ENCODE measurements at regions not wholly inside any gene's neighbourhood (a gene's known extent, or its start where the extent isn't known, plus 50 kb on each side); places are given as distances from the start of the nearest gene placed in this dataset.
A peak's percentile ranks its signal among the peaks of the same experiment; 100 is the strongest.

GRCh38 chr3:3745693-3746092 lies 53.5 kb upstream of the LRRN1 start:
- H3K4me3 ChIP-seq (ENCODE audit: low read length), result no peak overlapping the region
- no peak for DNase-seq (ENCODE audit: low read depth, low spot score)

- no peak overlapping the region for H3K4me3 ChIP-seq (ENCODE audit: low read length)
- DNase-seq (ENCODE audit: low read depth, low spot score), result no peak
These were observed 54.4 kb upstream of the LRRN1 start for GRCh38 chr3:3744826-3745225.

DNA sequence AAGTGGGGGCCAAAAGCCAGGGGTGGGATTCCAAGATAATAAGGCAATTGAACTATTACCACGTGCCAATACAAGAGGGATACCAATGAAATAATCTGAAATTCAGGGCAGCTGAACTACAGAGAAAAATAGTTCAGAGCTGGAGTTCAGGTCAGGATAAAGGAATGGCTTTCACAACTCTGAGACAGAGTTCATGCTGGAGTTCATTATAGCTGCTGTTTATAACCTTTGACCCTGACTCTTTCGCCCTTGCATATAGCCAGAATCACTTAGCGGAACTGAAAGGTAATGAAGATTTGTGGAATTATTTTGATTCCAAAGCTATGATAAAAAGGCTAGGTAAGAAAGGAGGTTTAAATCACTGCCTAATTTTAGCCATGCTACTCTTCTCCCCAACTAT lies 55.5 kb upstream of the LRRN1 start:
- no peak for DNase-seq (ENCODE audit: low read depth, low spot score)
- no peak overlapping the region for H3K4me3 ChIP-seq (ENCODE audit: low read length)

DNA sequence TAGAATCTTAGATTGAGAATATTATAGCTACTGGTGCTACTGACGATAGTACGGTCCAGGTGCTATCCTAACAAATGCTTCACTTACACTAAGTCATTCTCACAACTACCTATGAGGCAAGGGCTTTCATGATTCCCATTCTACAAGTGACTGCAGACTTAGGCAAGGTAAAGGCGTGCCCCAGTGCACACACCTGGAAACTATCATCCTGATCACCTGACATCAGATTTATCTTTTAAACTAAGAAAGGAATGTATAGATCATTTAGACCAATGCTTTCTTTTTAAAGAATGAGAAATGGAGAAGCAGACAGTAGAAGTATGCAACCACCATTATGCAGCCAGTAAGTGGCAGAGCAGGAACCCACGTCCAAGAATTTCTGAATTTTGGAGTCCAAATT lies 59.2 kb upstream of the LRRN1 start:
- H3K4me3 ChIP-seq (ENCODE audit: low read length), result no peak overlapping the region
- DNase-seq (ENCODE audit: low read depth, low spot score), result no peak

DNA sequence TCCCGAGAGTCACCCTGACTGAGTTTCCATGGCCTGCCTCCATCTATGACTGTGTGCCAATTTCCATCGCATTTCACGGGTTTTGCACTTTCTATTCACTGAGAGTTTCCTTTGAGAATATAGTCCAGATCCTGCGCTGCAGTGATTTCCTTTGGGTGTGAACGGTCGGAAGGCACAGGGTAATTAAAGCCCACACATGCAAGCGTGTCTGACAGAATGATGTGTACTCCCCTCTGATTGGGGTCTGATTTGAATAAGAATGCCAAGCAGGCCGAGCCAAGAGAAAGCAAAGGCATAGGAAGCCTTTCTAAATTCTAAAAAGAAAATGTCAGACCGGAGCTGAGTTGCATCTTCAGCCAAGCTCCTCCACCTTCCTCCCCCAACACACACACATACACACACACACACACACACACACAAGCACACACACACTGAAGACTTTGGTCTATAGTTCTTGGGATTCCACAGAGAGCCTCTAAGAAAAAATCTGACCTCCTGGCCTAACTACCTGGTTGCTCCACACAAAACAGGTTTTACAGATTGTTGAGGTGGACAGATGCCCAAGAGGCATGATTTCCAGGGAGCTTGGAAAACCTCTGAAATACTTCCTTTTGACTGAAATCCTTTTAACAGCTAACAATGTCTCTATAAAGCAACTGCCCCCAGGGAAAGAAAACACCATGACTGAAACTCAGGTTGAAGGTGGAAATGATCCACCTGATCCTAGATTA lies 59.7 kb upstream of the LRRN1 start:
- no peak overlapping the region for H3K4me3 ChIP-seq (ENCODE audit: low read length)
- no peak for DNase-seq (ENCODE audit: low read depth, low spot score)

DNA sequence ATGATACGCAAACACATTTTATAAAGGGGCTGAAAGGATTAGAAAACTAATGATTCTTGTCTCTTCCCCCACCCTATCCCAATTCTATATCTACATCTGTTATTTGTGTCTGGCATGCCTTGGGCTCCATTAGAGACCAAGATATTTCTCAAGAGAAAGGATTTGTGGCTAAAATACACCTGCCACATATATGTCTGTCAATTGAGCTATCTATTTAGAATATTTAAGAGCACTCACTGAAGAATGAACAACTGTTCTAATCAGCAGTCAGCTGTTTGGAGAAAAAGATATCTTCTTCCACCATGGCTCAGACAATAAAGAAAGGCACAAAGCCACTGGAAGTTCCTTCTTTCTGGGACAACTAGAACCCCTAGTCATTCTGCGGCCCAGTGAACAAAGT lies 61.7 kb upstream of the LRRN1 start:
- no peak overlapping the region for H3K4me3 ChIP-seq (ENCODE audit: low read length)
- no peak for DNase-seq (ENCODE audit: low read depth, low spot score)

- no peak for DNase-seq (ENCODE audit: low read depth, low spot score)
- H3K4me3 ChIP-seq (ENCODE audit: low read length), result no peak overlapping the region
These were observed 63.3 kb upstream of the LRRN1 start for GRCh38 chr3:3735919-3736318.

GRCh38 chr3:3734881-3735280 lies 64.3 kb upstream of the LRRN1 start:
- DNase-seq (ENCODE audit: low read depth, low spot score), result no peak
- H3K4me3 ChIP-seq (ENCODE audit: low read length), result no peak overlapping the region

GRCh38 chr3:3729261-3729660 lies 70.0 kb upstream of the LRRN1 start:
- H3K4me3 ChIP-seq (ENCODE audit: low read length), result no peak overlapping the region
- no peak for DNase-seq (ENCODE audit: low read depth, low spot score)

DNA sequence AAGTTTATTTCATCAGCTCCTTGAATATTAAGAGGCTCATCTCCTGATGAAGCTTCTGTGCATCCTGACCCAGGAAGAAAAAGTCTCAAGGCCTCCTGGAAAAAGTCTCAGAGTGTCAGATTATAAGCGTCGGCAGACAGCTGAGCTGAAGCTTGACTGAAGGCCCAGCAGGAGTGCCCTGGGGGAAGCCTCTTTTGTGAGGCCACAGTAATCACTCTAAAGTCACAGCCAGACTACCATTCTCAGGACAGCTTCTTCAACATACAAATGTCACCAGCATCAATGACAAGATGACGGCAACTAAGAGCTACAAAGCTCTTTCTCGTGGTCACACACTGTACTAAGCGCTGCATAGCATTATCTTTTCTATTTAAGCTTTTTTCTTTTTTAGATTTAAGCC lies 72.7 kb upstream of the LRRN1 start:
- DNase-seq (ENCODE audit: low read depth, low spot score), result peak; percentile 9

DNA sequence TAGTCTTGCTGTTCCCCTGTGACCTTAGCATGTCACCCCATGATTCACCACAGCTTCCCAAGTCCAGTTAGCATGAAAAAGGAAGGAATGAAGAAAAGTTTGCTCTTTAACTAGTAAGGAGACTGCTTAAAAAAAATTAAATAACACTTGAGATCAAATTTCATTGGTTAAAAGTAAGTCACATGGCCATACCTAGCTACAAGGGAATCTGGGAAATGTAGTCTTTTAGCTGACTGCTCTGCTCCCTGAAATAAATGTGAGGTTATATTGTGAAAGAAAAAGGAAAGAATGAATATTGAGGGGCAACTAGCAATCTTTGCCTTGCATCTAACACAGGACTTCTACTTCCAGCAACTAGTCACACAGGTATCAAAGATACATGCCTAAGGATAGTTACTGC lies 84.7 kb upstream of the LRRN1 start:
- DNase-seq (ENCODE audit: low read depth, low spot score), result no peak
- H3K4me3 ChIP-seq (ENCODE audit: low read length), result no peak overlapping the region

More for the DNA sequence above, 72.7 kb upstream of the LRRN1 start:
- no peak overlapping the region for H3K4me3 ChIP-seq (ENCODE audit: low read length)

- no peak overlapping the region for H3K4me3 ChIP-seq (ENCODE audit: low read length)
- DNase-seq (ENCODE audit: low read depth, low spot score), result no peak
These were observed 86.3 kb upstream of the LRRN1 start for GRCh38 chr3:3712971-3713370.

DNA sequence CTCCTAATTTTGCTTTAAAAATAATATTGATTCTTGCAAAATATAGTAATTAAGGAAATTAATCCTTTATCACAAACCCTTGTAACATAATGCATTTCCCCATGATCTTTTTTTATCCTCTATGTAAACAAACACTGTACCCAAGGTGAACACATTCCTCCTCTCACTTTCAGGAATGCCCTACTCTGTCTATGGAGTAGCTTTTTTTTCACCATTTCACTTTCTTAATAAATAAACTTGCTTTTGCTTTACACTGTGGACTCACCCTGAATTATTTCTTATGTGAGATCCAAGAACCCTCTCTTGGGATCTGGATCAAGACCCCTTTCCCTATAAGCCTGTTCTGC lies 90.5 kb upstream of the LRRN1 start:
- no peak for DNase-seq (ENCODE audit: low read depth, low spot score)
- H3K4me3 ChIP-seq (ENCODE audit: low read length), result no peak overlapping the region

DNA sequence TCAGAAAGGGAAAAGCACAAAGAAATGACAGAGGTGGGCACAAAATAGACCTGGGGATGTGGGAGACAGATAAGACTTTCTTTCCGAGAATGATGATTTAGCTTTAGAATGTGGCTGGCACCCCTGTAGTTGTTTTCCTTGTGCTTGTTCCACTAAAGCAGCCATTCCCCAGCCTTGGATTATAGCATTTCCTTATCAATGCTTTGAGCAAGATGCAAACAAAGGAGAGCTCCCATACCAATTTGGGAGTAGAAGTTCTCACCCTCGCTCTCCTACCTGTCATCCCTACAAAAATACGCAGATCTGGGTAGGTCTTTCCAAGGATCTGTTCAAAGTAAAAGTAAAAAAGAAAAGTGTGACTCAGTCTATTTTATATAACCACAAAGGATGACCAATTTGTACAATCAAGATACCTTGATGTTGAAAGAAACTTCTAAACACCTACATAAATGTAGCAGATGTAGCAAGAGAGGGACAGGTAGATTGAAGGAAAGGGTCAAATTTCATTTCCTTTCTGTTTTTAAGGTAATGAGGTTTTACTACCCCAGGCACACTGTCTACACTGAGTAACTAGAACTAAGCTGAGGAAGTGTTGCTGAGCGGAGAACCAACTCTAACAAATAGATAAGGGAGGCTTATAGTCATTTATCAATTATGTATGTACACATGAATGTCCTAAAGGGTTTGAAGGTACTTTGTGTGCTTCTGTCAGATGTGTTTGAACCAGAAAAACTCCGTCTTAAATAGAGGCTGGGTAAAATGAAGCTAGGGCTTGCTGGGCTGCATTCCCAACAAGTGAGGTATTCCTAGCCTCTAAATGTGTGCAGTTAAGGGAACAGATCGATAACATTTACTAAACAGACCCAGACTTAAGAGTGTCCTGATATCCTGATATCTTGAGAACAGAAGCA lies 91.1 kb upstream of the LRRN1 start:
- DNase-seq (ENCODE audit: low read depth, low spot score), result no peak
- H3K4me3 ChIP-seq (ENCODE audit: low read length), result no peak overlapping the region

DNA sequence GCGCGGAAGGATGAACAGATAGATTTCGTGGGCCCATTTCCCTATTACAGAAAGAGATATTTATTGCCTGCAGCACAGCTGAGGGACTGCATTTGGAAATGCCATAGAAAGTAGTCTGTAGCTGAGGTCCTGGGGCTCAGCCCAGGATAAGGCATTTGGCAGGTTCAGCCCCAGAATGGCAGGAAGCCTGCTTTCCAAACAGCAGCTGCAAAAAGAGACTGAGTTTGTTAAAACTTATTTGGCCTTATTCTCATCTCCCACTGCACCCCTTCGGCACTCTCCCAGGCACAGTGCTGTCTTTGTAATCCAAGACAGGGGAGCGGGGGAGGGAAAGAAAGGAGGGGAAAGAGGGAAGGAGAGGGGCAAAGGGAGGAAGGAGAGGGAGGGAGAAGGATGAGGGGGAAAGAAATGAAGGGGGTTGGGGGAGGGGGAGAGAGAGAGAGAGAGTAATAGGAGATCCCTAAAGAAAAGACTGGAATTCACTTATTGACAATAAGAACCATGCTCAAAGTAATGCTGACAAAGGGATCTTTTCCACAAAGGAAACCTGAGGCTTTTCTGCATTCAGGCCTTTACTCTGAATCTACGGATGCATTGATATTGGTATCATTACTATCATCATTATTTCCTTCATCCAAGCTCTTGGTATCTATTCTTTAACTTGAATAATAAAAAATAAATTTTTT lies 94.0 kb upstream of the LRRN1 start:
- no peak overlapping the region for H3K4me3 ChIP-seq (ENCODE audit: low read length)
- no peak for DNase-seq (ENCODE audit: low read depth, low spot score)

DNA sequence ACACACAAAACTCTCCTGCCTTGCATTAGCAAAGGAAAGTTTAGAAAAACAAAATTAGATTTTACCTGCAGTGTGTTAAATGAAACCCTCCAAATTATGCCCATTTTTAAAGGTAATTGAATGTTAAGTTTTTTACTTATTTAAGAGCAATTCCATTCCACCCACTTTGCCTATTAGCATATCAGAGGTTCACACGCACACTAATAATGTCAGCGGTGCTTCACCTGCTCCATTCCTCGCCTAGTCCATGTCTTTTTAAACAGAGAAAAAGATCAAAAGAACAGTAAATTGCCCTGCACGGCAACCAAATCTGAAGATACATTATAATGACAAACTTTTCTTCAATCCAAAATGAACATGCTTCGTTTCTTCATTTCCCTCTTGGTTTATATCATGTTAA lies 97.3 kb upstream of the LRRN1 start:
- H3K4me3 ChIP-seq (ENCODE audit: low read length), result no peak overlapping the region
- DNase-seq (ENCODE audit: low read depth, low spot score), result no peak

GRCh38 chr3:3699816-3700633 lies 99.2 kb upstream of the LRRN1 start:
- H3K4me3 ChIP-seq (ENCODE audit: low read length), result no peak overlapping the region
- DNase-seq (ENCODE audit: low read depth, low spot score), result no peak

- DNase-seq (ENCODE audit: low read depth, low spot score), result no peak
- no peak overlapping the region for H3K4me3 ChIP-seq (ENCODE audit: low read length)
These were observed 99.8 kb upstream of the LRRN1 start for GRCh38 chr3:3699407-3699806.

- no peak for DNase-seq (ENCODE audit: low read depth, low spot score)
- H3K4me3 ChIP-seq (ENCODE audit: low read length), result no peak overlapping the region
These were observed 102.9 kb upstream of the LRRN1 start for GRCh38 chr3:3696345-3696744.

All from Jurkat, Clone E6-1 (cell line).